IPS DF 6.9 (cell line): ENCODE measurements at regions not wholly inside any gene's neighbourhood (a gene's known extent, or its start where the extent isn't known, plus 50 kb on each side); places are given as distances from the start of the nearest gene placed in this dataset.
"Not testable (repeated sequence)": the region's sequence is repeated elsewhere in the genome, so short reads cannot be mapped to it uniquely, and the experiment has no call there.

ENCODE experiments used
- DNase-seq: peaks from one replicate; pipeline ENCODE4 v3.0.0-alpha.2; 2013; ENCODE audit warnings: low read depth, low spot score
- H3K27ac ChIP-seq: one replicate; pipeline ENCODE4 v1.5.1; 2013; ENCODE audit warnings: low read length, control low read depth
- H3K27me3 ChIP-seq: 2 replicates; pipeline ENCODE4 v1.6.1; 2013; ENCODE audit warnings: mild to moderate bottlenecking, low read length; ENCODE audit not compliant: control insufficient read depth, insufficient read depth
- H3K36me3 ChIP-seq: 2 replicates; pipeline ENCODE4 v1.6.1; 2013; ENCODE audit warnings: low read length; ENCODE audit not compliant: control insufficient read depth, insufficient read depth
- H3K4me1 ChIP-seq: 2 replicates; pipeline ENCODE4 v1.6.1; 2013; ENCODE audit warnings: low read length; ENCODE audit not compliant: control insufficient read depth, insufficient read depth
- H3K4me3 ChIP-seq: 2 replicates; pipeline ENCODE4 v1.5.1; 2013; ENCODE audit warnings: mild to moderate bottlenecking, low read length
- H3K9me3 ChIP-seq: 2 replicates; pipeline ENCODE4 v1.6.1; 2013; ENCODE audit warnings: low read length, inconsistent platforms; ENCODE audit not compliant: control insufficient read depth, insufficient read depth
- WGBS: extraction: QIAGEN DNeasy Blood & Tissue Kit; methylation state at CpG from one replicate; pipeline ENCODE4 v1.1.7; 2013; ENCODE audit warnings: mixed read lengths, missing lambda C conversion rate; ENCODE audit not compliant: insufficient read length, insufficient coverage; 5-methylcytosine and 5-hydroxymethylcytosine counted together

DNA sequence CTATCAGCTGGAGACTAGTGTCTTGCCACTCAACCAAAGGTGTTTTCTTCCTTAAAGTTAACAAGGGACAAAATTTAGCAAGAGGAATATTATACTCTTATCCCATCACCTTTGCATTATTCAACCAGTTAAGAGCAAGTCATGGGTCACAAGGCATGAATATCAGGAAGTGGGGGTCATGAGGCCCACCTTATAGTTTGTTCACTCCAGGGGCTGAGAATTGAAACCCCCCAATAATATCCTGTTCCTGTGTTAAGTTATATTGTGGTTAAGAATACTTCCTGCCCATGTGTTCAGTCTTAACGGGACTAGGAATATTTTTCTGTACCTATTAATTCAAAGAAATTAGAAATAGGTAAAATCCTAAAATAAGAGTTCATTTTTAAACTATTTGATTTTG is 239.7 kb downstream of the S1PR1 start:
- no peaks in the 10 kb centered on the region for H3K36me3 ChIP-seq
- no peaks in the 10 kb centered on the region for H3K4me1 ChIP-seq
- no CpG with 5 or more reads among the region's 1 CpG for WGBS
- H3K4me3 ChIP-seq: no peak overlapping the region
- H3K27me3 ChIP-seq: no peaks in the 10 kb centered on the region
- no peaks in the 10 kb centered on the region for H3K9me3 ChIP-seq
- no peak for DNase-seq
- no peak overlapping the region for H3K27ac ChIP-seq

DNA sequence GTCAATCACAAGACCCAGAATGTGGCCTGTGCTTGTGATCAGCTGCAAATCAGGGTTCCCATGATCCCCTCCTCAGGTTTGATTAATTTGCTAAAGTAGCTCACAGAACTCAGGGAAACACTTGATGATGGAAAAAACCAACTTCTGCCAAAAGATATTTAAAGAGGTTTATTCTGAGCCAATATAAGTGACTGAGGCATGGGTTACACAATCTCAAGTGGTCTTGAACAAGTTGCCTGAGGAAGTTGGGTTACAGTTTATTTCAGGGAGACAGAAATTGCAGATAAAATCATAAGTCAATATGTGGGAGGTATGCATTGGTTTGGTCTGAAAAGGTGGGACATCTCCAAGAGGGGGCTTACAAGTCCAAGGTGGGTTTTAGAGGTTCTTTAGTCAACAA is 243.1 kb downstream of the S1PR1 start:
- Histone ChIP-seq H3K4me1 (no peaks in the 10 kb centered on the region), H3K36me3 (no peaks in the 10 kb centered on the region), H3K4me3 (no peak overlapping the region), H3K9me3 (no peaks in the 10 kb centered on the region), H3K27me3 (no peaks in the 10 kb centered on the region), H3K27ac (no peak overlapping the region)
- DNase-seq: no peak

DNA sequence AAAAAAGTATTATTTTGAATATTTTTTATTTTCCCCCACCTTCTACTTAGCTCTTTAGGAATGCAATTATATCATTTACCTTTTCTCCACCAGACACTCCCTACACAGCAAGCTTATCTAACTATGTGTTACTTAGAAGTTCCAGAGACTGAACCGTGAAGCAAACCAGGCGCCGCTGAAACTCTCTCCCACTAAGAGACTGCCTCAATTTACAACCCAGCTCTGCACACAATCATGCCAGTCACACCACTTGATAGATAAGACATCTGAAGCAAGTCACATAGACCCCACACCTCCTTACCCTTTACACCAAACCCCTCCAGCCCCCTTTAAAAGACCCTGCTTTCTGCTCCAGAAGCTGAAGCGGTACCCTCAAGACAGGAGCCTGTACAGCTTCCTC is 245.5 kb downstream of the S1PR1 start:
- no peak overlapping the region for H3K4me3 ChIP-seq
- H3K27ac ChIP-seq: no peak overlapping the region
- no peaks in the 10 kb centered on the region for H3K27me3 ChIP-seq
- no peaks in the 10 kb centered on the region for H3K9me3 ChIP-seq
- WGBS: no CpG with 5 or more reads among the region's 4 CpGs
- no peak for DNase-seq
- no peaks in the 10 kb centered on the region for H3K4me1 ChIP-seq
- no peaks in the 10 kb centered on the region for H3K36me3 ChIP-seq

- Histone ChIP-seq H3K27ac (no peak overlapping the region), H3K27me3 (no peaks in the 10 kb centered on the region), H3K4me1 (no peaks in the 10 kb centered on the region), H3K4me3 (no peak overlapping the region), H3K9me3 (no peaks in the 10 kb centered on the region), H3K36me3 (no peaks in the 10 kb centered on the region)
- WGBS: no CpG with 5 or more reads among the region's 5 CpGs
- no peak for DNase-seq
These were observed 247.3 kb downstream of the S1PR1 start for GRCh38 chr1:101483982-101484688.

- WGBS: no CpG with 5 or more reads among the region's 2 CpGs
- no peak overlapping the region for H3K4me3 ChIP-seq
- no peaks in the 10 kb centered on the region for H3K9me3 ChIP-seq
- H3K27ac ChIP-seq: no peak overlapping the region
- no peaks in the 10 kb centered on the region for H3K36me3 ChIP-seq
- DNase-seq: no peak
- no peaks in the 10 kb centered on the region for H3K27me3 ChIP-seq
- no peaks in the 10 kb centered on the region for H3K4me1 ChIP-seq
These were observed 248.0 kb downstream of the S1PR1 start for GRCh38 chr1:101484689-101485338.

DNA sequence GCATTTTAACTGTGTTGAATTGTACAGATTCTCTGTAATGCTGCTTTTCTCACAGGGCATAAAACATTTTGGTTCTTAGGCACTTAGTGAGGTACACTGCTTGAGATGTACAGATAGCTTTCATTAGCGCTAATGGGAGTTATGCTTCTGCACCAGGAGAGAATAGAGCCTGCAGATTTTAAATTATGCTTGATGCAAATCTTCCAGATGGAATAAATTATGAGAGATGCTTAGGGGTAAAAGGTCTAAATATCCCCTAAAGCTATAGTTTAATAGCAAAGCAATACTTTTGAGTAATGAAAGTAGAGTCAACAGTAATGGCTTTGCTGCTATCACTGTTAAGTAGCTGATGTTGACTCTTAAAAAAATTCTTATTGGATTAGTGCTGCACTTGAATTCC is 248.9 kb downstream of the S1PR1 start:
- Histone ChIP-seq H3K36me3 (no peaks in the 10 kb centered on the region), H3K27me3 (no peaks in the 10 kb centered on the region), H3K4me1 (no peaks in the 10 kb centered on the region), H3K4me3 (no peak overlapping the region), H3K9me3 (no peaks in the 10 kb centered on the region), H3K27ac (no peak overlapping the region)
- no CpG with 5 or more reads among the region's 1 CpG for WGBS
- DNase-seq: no peak

GRCh38 chr1:101492144-101492543 is 255.3 kb downstream of the S1PR1 start:
- H3K4me3 ChIP-seq, H3K9me3 ChIP-seq, H3K4me1 ChIP-seq, DNase-seq, H3K36me3 ChIP-seq, H3K27me3 ChIP-seq, H3K27ac ChIP-seq: not testable (repeated sequence)
- WGBS: no CpG with 5 or more reads among the region's 1 CpG

- H3K4me3 ChIP-seq, H3K27ac ChIP-seq, H3K27me3 ChIP-seq, H3K4me1 ChIP-seq, DNase-seq, H3K9me3 ChIP-seq, H3K36me3 ChIP-seq: not testable (repeated sequence)
- WGBS: no CpG with 5 or more reads among the region's 3 CpGs
These were observed 257.1 kb downstream of the S1PR1 start for GRCh38 chr1:101493920-101494319.

DNA sequence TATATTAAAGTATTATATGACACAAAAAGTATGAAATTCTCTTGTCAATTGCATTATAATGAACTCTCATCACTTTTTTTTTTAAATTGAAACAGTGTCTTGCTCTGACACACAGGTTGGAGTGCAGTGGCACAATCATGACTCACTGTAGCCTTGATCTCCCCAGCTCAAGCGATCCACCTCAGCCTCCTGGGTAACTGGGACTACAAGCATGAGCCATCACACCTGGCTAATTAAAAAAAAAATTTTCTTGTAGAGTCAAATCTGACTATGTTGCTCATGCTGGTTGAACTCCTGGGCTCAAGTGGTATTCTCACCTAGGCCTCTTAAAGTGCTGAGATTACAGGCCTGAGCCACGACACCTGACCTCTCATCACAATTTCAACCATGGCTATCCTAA is 259.3 kb downstream of the S1PR1 start:
- no peak for DNase-seq
- H3K9me3 ChIP-seq: no peaks in the 10 kb centered on the region
- no peaks in the 10 kb centered on the region for H3K27me3 ChIP-seq
- H3K27ac ChIP-seq: no peak overlapping the region
- no CpG with 5 or more reads among the region's 2 CpGs for WGBS
- no peaks in the 10 kb centered on the region for H3K36me3 ChIP-seq
- H3K4me3 ChIP-seq: no peak overlapping the region
- no peaks in the 10 kb centered on the region for H3K4me1 ChIP-seq

DNA sequence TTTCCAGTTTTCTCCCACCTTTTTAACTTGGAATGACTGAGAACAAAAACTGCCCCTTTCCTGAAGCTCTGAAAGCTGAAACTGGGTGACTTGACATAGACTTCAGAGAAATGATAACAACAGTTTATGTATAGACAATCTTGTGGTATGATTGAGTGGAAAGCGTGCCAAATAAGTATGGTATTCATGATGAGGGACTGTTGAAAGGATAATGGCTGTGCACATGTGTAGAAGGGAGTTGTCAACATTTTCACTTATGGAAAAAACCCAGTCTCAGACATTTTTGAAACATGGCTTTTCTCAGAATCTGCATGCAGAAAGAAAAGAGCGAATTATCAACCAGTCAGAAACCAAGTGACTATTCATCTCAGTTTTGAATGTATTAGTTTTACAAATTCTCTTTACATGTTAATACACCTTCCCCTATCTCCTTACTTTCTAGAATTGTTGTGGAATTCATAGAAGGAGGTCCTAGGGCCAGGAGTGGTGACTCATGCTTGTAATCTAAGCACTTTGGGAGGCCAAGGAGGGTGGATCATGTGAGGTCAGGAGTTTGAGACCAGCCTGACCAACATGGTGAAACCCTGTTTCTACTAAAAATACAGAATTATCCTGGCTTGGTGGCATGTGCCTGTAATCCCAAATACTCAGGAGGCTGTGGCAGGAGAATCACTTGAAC is 261.2 kb downstream of the S1PR1 start:
- WGBS: no CpG with 5 or more reads among the region's 2 CpGs
- no peak for DNase-seq
- no peak overlapping the region for H3K27ac ChIP-seq
- no peaks in the 10 kb centered on the region for H3K27me3 ChIP-seq
- no peaks in the 10 kb centered on the region for H3K4me1 ChIP-seq
- H3K4me3 ChIP-seq: no peak overlapping the region
- H3K9me3 ChIP-seq: no peaks in the 10 kb centered on the region
- no peaks in the 10 kb centered on the region for H3K36me3 ChIP-seq
